ENCODE measurements at regions not wholly inside any gene's neighbourhood (a gene's known extent, or its start where the extent isn't known, plus 50 kb on each side); places are given as distances from the start of the nearest gene placed in this dataset.

DNA sequence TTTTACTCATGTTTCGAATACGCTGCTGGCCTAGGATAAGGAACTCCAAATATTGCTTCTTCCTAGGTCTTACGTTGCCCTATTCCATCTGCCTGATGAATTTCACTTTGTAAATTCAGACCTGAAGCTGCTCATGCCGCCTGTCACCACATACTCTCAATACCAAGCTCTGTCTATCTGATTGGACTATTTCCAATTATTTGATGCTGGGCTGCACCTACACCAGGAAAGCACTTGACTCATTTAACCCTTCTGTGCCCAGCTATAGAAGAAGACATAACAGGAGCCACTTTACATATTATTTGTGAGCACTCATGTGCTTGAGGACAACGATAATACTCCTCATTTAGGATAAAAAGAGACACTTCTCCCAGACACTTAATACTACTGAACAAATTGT lies 1293.9 kb upstream of the LRRTM1 start (continued):
- TF ChIP-seq ATF1 (CRISPR knock-in tag; IDR thresholded peaks at IDR 0.05) (no peak), ATF1 (tag; IDR thresholded peaks at IDR 0.05) (no peak), ZNF23 (CRISPR knock-in tag; IDR thresholded peaks at IDR 0.05) (no peak), RBM17 (IDR thresholded peaks at IDR 0.05; ENCODE audit: borderline replicate concordance, low read depth, low read length) (no peak), JUN (IDR thresholded peaks at IDR 0.05; ENCODE audit: borderline replicate concordance, low read depth, low read length) (no peak), JUN (CRISPR knock-in tag; IDR thresholded peaks at IDR 0.05; ENCODE audit: borderline replicate concordance) (no peak), MAFF (IDR thresholded peaks at IDR 0.05; ENCODE audit: low read length) (no peak), LCOR (CRISPR knock-in tag; IDR thresholded peaks at IDR 0.05) (no peak)
- TF ChIP-seq, protein P1, sequence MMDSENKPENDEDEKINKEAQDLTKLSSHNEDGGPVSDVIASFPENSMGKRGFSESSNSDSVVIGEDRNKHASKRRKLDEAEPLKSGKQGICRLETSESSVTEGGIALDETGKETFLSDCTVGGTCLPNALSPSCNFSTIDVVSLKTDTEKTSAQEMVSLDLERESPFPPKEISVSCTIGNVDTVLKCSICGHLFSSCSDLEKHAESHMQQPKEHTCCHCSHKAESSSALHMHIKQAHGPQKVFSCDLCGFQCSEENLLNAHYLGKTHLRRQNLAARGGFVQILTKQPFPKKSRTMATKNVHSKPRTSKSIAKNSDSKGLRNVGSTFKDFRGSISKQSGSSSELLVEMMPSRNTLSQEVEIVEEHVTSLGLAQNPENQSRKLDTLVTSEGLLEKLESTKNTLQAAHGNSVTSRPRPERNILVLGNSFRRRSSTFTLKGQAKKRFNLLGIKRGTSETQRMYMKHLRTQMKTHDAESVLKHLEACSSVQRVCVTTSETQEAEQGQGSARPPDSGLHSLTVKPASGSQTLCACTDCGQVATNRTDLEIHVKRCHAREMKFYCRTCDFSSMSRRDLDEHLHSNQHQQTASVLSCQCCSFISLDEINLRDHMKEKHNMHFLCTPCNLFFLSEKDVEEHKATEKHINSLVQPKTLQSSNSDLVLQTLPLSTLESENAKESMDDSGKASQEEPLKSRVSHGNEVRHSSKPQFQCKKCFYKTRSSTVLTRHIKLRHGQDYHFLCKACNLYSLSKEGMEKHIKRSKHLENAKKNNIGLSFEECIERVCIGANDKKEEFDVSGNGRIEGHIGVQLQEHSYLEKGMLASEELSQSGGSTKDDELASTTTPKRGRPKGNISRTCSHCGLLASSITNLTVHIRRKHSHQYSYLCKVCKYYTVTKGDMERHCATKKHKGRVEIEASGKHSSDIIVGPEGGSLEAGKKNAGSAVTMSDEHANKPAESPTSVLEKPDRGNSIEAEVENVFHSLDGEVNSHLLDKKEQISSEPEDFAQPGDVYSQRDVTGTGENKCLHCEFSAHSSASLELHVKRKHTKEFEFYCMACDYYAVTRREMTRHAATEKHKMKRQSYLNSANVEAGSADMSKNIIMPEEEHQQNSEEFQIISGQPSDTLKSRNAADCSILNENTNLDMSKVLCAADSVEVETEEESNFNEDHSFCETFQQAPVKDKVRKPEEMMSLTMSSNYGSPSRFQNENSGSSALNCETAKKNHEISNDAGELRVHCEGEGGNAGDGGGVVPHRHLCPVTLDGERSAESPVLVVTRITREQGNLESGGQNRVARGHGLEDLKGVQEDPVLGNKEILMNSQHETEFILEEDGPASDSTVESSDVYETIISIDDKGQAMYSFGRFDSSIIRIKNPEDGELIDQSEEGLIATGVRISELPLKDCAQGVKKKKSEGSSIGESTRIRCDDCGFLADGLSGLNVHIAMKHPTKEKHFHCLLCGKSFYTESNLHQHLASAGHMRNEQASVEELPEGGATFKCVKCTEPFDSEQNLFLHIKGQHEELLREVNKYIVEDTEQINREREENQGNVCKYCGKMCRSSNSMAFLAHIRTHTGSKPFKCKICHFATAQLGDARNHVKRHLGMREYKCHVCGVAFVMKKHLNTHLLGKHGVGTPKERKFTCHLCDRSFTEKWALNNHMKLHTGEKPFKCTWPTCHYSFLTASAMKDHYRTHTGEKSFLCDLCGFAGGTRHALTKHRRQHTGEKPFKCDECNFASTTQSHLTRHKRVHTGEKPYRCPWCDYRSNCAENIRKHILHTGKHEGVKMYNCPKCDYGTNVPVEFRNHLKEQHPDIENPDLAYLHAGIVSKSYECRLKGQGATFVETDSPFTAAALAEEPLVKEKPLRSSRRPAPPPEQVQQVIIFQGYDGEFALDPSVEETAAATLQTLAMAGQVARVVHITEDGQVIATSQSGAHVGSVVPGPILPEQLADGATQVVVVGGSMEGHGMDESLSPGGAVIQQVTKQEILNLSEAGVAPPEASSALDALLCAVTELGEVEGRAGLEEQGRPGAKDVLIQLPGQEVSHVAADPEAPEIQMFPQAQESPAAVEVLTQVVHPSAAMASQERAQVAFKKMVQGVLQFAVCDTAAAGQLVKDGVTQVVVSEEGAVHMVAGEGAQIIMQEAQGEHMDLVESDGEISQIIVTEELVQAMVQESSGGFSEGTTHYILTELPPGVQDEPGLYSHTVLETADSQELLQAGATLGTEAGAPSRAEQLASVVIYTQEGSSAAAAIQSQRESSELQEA (IDR thresholded peaks at IDR 0.05; ENCODE audit: low read depth) = no peak
- TF ChIP-seq, protein P2, sequence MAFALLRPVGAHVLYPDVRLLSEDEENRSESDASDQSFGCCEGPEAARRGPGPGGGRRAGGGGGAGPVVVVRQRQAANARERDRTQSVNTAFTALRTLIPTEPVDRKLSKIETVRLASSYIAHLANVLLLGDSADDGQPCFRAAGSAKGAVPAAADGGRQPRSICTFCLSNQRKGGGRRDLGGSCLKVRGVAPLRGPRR (CRISPR knock-in tag; IDR thresholded peaks at IDR 0.05) = no peak
